Ovary (tissue), 3 donors: ENCODE measurements at regions not wholly inside any gene's neighbourhood (a gene's known extent, or its start where the extent isn't known, plus 50 kb on each side); places are given as distances from the start of the nearest gene placed in this dataset.

Experiments used
- EP300 ChIP-seq: sonication (generic); formaldehyde crosslinking; IDR thresholded peaks from one replicate; pipeline ENCODE4 v1.6.1; 2017; ENCODE audit warnings: antibody characterized with exemption
- TF ChIP-seq, protein P1 (sequence below), 3 donors: fragments of 450-650 bp in 2 of 3; fragments of 200-600 bp in 1 of 3; IDR thresholded peaks; one replicate each; pipeline versions ENCODE4 v1.5.1 to v1.8.0; 2016 to 2022; ENCODE audit warnings: antibody characterized with exemption in 3 of 3, mild to moderate bottlenecking in 1 of 3
- donor health status: DM: no; HTN: no; CAD: no.

DNA sequence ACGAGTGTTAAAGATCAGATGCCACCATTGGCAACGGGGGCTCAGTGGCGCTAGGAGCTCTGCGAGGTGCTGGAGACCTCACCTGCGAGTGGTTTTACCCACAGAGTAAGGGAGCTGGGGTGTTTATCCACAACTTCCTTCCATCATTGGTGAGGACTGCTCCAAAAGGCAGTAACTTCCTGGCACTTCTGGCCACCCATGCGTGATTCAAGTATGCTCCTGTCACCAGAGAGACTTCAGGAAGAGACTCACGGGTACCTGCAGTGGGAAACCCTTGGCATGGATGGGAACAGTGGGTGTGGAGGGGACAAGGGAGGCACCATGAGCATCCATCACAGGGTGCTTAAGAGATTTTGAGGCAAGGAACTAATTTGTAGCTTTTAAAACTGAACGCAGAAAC is 53.2 kb downstream of the RIN2 start:
- TF ChIP-seq, protein P1, sequence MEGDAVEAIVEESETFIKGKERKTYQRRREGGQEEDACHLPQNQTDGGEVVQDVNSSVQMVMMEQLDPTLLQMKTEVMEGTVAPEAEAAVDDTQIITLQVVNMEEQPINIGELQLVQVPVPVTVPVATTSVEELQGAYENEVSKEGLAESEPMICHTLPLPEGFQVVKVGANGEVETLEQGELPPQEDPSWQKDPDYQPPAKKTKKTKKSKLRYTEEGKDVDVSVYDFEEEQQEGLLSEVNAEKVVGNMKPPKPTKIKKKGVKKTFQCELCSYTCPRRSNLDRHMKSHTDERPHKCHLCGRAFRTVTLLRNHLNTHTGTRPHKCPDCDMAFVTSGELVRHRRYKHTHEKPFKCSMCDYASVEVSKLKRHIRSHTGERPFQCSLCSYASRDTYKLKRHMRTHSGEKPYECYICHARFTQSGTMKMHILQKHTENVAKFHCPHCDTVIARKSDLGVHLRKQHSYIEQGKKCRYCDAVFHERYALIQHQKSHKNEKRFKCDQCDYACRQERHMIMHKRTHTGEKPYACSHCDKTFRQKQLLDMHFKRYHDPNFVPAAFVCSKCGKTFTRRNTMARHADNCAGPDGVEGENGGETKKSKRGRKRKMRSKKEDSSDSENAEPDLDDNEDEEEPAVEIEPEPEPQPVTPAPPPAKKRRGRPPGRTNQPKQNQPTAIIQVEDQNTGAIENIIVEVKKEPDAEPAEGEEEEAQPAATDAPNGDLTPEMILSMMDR (IDR thresholded peaks at IDR 0.05), result no peak
- no peak for TF ChIP-seq EP300
